ENCODE measurements at regions not wholly inside any gene's neighbourhood (a gene's known extent, or its start where the extent isn't known, plus 50 kb on each side); places are given as distances from the start of the nearest gene placed in this dataset.

GRCh38 chr6:48983377-48983776 is 479.7 kb downstream of the MMUT start:
- TF ChIP-seq, protein P1, sequence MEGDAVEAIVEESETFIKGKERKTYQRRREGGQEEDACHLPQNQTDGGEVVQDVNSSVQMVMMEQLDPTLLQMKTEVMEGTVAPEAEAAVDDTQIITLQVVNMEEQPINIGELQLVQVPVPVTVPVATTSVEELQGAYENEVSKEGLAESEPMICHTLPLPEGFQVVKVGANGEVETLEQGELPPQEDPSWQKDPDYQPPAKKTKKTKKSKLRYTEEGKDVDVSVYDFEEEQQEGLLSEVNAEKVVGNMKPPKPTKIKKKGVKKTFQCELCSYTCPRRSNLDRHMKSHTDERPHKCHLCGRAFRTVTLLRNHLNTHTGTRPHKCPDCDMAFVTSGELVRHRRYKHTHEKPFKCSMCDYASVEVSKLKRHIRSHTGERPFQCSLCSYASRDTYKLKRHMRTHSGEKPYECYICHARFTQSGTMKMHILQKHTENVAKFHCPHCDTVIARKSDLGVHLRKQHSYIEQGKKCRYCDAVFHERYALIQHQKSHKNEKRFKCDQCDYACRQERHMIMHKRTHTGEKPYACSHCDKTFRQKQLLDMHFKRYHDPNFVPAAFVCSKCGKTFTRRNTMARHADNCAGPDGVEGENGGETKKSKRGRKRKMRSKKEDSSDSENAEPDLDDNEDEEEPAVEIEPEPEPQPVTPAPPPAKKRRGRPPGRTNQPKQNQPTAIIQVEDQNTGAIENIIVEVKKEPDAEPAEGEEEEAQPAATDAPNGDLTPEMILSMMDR (IDR thresholded peaks at IDR 0.05), result no peak
- no peak for TF ChIP-seq POLR2A (IDR thresholded peaks at IDR 0.05)
- no peak for TF ChIP-seq POLR2AphosphoS5 (IDR thresholded peaks at IDR 0.05)

Data from gastroesophageal sphincter (tissue), 3 donors.